IMR-90 (cell line): ENCODE measurements at regions not wholly inside any gene's neighbourhood (a gene's known extent, or its start where the extent isn't known, plus 50 kb on each side); places are given as distances from the start of the nearest gene placed in this dataset.

Source experiments
- ATAC-seq: fragments of 200-7000 bp; cut with Tn5 transposase; 2 replicates; pipeline ENCODE4 v1.9.1; 2020; ENCODE audit warnings: low read depth, mild to moderate bottlenecking, moderate library complexity
- BruUV-seq: library from RNA; stranded (reverse); fragments of 400-500 nt; replicated peaks from 2 replicates; lab custom pipeline; 2021; lab: Mats Ljungman, UMichigan
- CTCF ChIA-PET: fragments of 300-600 bp; formaldehyde crosslinking; extraction: SDS; loops from one replicate; lab custom pipeline; 2021; ENCODE audit warnings: antibody characterized with exemption; lab: Yijun Ruan, JAX
- POLR2A ChIA-PET: fragments of 300-600 bp; sonication (Branson Sonifier 250); formaldehyde crosslinking; loops from one replicate; lab custom pipeline; 2022; ENCODE audit warnings: antibody characterized with exemption; ENCODE audit not compliant: unreplicated experiment; lab: Charles Lee
- DNase-seq: peaks from one replicate; pipeline ENCODE4 v3.0.0; 2013
- H2AFZ ChIP-seq: replicated peaks from 2 replicates; pipeline ENCODE3; 2013; ENCODE audit warnings: low read length, mild to moderate bottlenecking; ENCODE audit not compliant: poor library complexity
- H2AK5ac ChIP-seq: 2 replicates; pipeline ENCODE4 v1.6.1; 2013; ENCODE audit warnings: low read depth, low read length, inconsistent platforms
- H2AK9ac ChIP-seq: replicated peaks from 2 replicates; pipeline ENCODE3; 2013; ENCODE audit warnings: mild to moderate bottlenecking, low read depth, low read length, moderate library complexity; ENCODE audit not compliant: poor library complexity
- H2BK120ac ChIP-seq: 2 replicates; pipeline ENCODE4 v1.6.1; 2013; ENCODE audit warnings: low read depth, low read length, inconsistent platforms
- H2BK15ac ChIP-seq: 3 replicates; pipeline ENCODE4 v1.6.1; 2013; ENCODE audit warnings: low read depth, low read length, inconsistent platforms
- H2BK20ac ChIP-seq: 2 replicates; pipeline ENCODE4 v1.6.1; 2013; ENCODE audit warnings: low read depth, mild to moderate bottlenecking, inconsistent platforms, low read length, moderate library complexity
- H2BK5ac ChIP-seq: 2 replicates; pipeline ENCODE4 v1.6.1; 2013; ENCODE audit warnings: mild to moderate bottlenecking, low read depth, low read length, inconsistent platforms; ENCODE audit not compliant: poor library complexity, severe bottlenecking
- H3K14ac ChIP-seq: replicated peaks from 2 replicates; pipeline ENCODE4 v1.6.1; 2013; ENCODE audit warnings: low read depth, low read length, inconsistent platforms
- H3K18ac ChIP-seq: 2 replicates; pipeline ENCODE4 v1.6.1; 2013; ENCODE audit warnings: low read depth, low read length, control low read depth
- H3K23ac ChIP-seq: 2 replicates; pipeline ENCODE4 v1.6.1; 2013; ENCODE audit warnings: low read depth, low read length, inconsistent platforms
- H3K27ac ChIP-seq: 2 replicates; pipeline ENCODE4 v1.5.1; 2013; ENCODE audit warnings: mild to moderate bottlenecking, control low read depth, low read length; ENCODE audit not compliant: insufficient read depth
- H3K27me3 ChIP-seq: 2 replicates; pipeline ENCODE4 v1.6.1; 2013; ENCODE audit warnings: low read length; ENCODE audit not compliant: control insufficient read depth, insufficient read depth
- H3K36me3 ChIP-seq: 2 replicates; pipeline ENCODE4 v1.6.1; 2013; ENCODE audit warnings: low read length, mixed read lengths; ENCODE audit not compliant: control insufficient read depth, insufficient read depth
- H3K4ac ChIP-seq: 2 replicates; pipeline ENCODE4 v1.6.1; 2013; ENCODE audit warnings: low read depth, low read length, inconsistent platforms
- H3K4me1 ChIP-seq: 2 replicates; pipeline ENCODE4 v1.6.1; 2013; ENCODE audit warnings: low read length, mixed read lengths; ENCODE audit not compliant: control insufficient read depth, insufficient read depth
- H3K4me2 ChIP-seq: 2 replicates; pipeline ENCODE4 v1.6.1; 2013; ENCODE audit warnings: low read depth, mild to moderate bottlenecking, control low read depth, low read length, moderate library complexity
- H3K4me3 ChIP-seq: 2 replicates; pipeline ENCODE4 v1.5.1; 2013; ENCODE audit warnings: low read depth, mild to moderate bottlenecking, control low read depth, low read length, moderate library complexity; ENCODE audit not compliant: insufficient read depth
- H3K56ac ChIP-seq: 2 replicates; pipeline ENCODE4 v1.6.1; 2013; ENCODE audit warnings: low read length, inconsistent platforms; ENCODE audit not compliant: insufficient read depth; ENCODE audit errors: extremely low read depth
- H3K79me1 ChIP-seq, 2 experiments: 2 replicates each; pipeline ENCODE4 v1.6.1; 2013; ENCODE audit warnings: low read length in 2 of 2, inconsistent platforms in 1 of 2, low read depth in 1 of 2
- H3K9ac ChIP-seq: 2 replicates; pipeline ENCODE4 v1.6.1; 2013; ENCODE audit warnings: low read depth, low read length, control low read depth
- H3K9me1 ChIP-seq: 2 replicates; pipeline ENCODE4 v1.6.1; 2013; ENCODE audit warnings: low read length, inconsistent platforms; ENCODE audit not compliant: insufficient read depth
- H3K9me3 ChIP-seq: 2 replicates; pipeline ENCODE4 v1.6.1; 2013; ENCODE audit warnings: low read length; ENCODE audit not compliant: control insufficient read depth, insufficient read depth
- H4K20me1 ChIP-seq: 2 replicates; pipeline ENCODE4 v1.6.1; 2013; ENCODE audit warnings: low read length, inconsistent platforms; ENCODE audit not compliant: insufficient read depth
- H4K5ac ChIP-seq: 2 replicates; pipeline ENCODE4 v1.6.1; 2013; ENCODE audit warnings: mild to moderate bottlenecking, low read depth, low read length, control low read depth
- H4K8ac ChIP-seq, 2 experiments: 2 replicates each; pipeline ENCODE4 v1.6.1; 2013; ENCODE audit warnings: low read depth in 2 of 2, low read length in 2 of 2, control low read depth in 1 of 2, inconsistent platforms in 1 of 2
- H4K91ac ChIP-seq: 2 replicates; pipeline ENCODE4 v1.6.1; 2013; ENCODE audit warnings: low read depth, low read length, inconsistent platforms; ENCODE audit not compliant: insufficient read depth
- CEBPB ChIP-seq: IDR thresholded peaks from 2 replicates; pipeline ENCODE4 v1.6.1; 2012; ENCODE audit warnings: low read depth, low read length, improper control_type of control experiment
- CHD1 ChIP-seq: IDR thresholded peaks from 2 replicates; pipeline ENCODE4 v1.6.1; 2012; ENCODE audit warnings: low read depth, low read length, improper control_type of control experiment
- NFE2L2 ChIP-seq: fragments of 150-350 bp; IDR thresholded peaks from 2 replicates; pipeline ENCODE4 v1.6.1; 2016; ENCODE audit warnings: low read depth, mild to moderate bottlenecking, low read length
- RFX5 ChIP-seq: IDR thresholded peaks from 2 replicates; pipeline ENCODE4 v1.8.0; 2012; ENCODE audit warnings: low read depth, mild to moderate bottlenecking, low read length, moderate library complexity
- SMC3 ChIP-seq: fragments of 150-350 bp; IDR thresholded peaks from 2 replicates; pipeline ENCODE4 v1.6.1; 2016; ENCODE audit warnings: low read depth, mild to moderate bottlenecking, antibody characterized with exemption, low read length, moderate library complexity
- WGBS, 2 experiments: methylation state at CpG; one replicate each; pipeline versions ENCODE4 v1.1.5 to v1.1.7; 2013; ENCODE audit warnings: missing lambda C conversion rate in 2 of 2; ENCODE audit not compliant: insufficient read length in 1 of 2; ENCODE audit errors: extremely low coverage in 2 of 2; 5-methylcytosine and 5-hydroxymethylcytosine counted together
- dilution Hi-C: fragments of 300-500 bp; cut with HindIII; formaldehyde crosslinking; loops from one replicate; pipeline ENCODE4 v1.14.3; 2018; ENCODE audit warnings: low sequenced_read_pairs; ENCODE audit not compliant: unreplicated experiment
- in situ Hi-C: fragments of 300-500 bp; cut with MboI; formaldehyde crosslinking; loops from 3 replicates; pipeline ENCODE4 v1.14.3; 2019; ENCODE audit warnings: low sequenced_read_pairs, inconsistent platforms, mixed read lengths
- intact Hi-C: fragments of 100-400 bp; cut with micrococcal nuclease; formaldehyde crosslinking; loops from 2 replicates; pipeline ENCODE4 v1.10.0; 2022
- TF ChIP-seq, protein P1 (sequence below): conservative IDR thresholded peaks from 2 replicates; pipeline ENCODE4 v1.5.1; 2012; ENCODE audit warnings: mild to moderate bottlenecking, low read depth, low read length, improper control_type of control experiment

GRCh38 chr10:3999642-4000041 lies 214.6 kb upstream of the KLF6 start:
- WGBS, 2 experiments: no CpG with 5 or more reads among the region's 2 CpGs

More at GRCh38 chr10:3999642-4000041, 214.6 kb upstream of the KLF6 start:
- Histone ChIP-seq H4K20me1 (no peaks in the 10 kb centered on the region), H3K27ac (no peak overlapping the region), H4K5ac (no peak overlapping the region), H3K79me1 (no peaks in the 10 kb centered on the region), H2AFZ (no peak overlapping the region), H3K56ac (no peak overlapping the region), H2BK120ac (no peak overlapping the region), H3K36me3 (no peaks in the 10 kb centered on the region), H3K14ac (no peak overlapping the region), H2BK5ac (no peak overlapping the region), H3K23ac (no peak overlapping the region), H3K27me3 (no peaks in the 10 kb centered on the region), H3K9me1 (peaks cover 3% of the 10 kb centered on the region; the same call in 1 of the 2 replicates), H2BK20ac (no peak overlapping the region), H3K9me3 (peaks cover 2% of the 10 kb centered on the region; the same call in 1 of the 2 replicates), H2AK9ac (no peak overlapping the region), H2AK5ac (no peak overlapping the region), H2BK15ac (no peak overlapping the region), H3K4ac (no peak overlapping the region), H3K4me1 (peaks cover 3% of the 10 kb centered on the region; the same call in 1 of the 2 replicates), H3K18ac (no peak overlapping the region), H4K91ac (no peak overlapping the region), H3K4me2 (no peak overlapping the region), H4K8ac (no peak overlapping the region), H3K9ac (no peak overlapping the region), H3K4me3 (no peak overlapping the region)
- DNase-seq (no peak), ATAC-seq (no peak)
- TF ChIP-seq CHD1: no peak
- TF ChIP-seq SMC3: no peak
- TF ChIP-seq CEBPB: no peak
- no peak for TF ChIP-seq NFE2L2
- TF ChIP-seq RFX5: no peak
- TF ChIP-seq, protein P1, sequence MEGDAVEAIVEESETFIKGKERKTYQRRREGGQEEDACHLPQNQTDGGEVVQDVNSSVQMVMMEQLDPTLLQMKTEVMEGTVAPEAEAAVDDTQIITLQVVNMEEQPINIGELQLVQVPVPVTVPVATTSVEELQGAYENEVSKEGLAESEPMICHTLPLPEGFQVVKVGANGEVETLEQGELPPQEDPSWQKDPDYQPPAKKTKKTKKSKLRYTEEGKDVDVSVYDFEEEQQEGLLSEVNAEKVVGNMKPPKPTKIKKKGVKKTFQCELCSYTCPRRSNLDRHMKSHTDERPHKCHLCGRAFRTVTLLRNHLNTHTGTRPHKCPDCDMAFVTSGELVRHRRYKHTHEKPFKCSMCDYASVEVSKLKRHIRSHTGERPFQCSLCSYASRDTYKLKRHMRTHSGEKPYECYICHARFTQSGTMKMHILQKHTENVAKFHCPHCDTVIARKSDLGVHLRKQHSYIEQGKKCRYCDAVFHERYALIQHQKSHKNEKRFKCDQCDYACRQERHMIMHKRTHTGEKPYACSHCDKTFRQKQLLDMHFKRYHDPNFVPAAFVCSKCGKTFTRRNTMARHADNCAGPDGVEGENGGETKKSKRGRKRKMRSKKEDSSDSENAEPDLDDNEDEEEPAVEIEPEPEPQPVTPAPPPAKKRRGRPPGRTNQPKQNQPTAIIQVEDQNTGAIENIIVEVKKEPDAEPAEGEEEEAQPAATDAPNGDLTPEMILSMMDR: no peak
- in situ Hi-C loops: no loop called here
- ChIA-PET CTCF (no interaction called here), POLR2A (no interaction called here)
- dilution Hi-C loops: no loop called here
- intact Hi-C loops: no loop called here
- no TSS peak for BruUV-seq
